Cerebellar cortex (tissue), 1 donor: ENCODE measurements at regions not wholly inside any gene's neighbourhood (a gene's known extent, or its start where the extent isn't known, plus 50 kb on each side); places are given as distances from the start of the nearest gene placed in this dataset.
A peak's percentile ranks its signal among the peaks of the same experiment; 100 is the strongest.
"Not testable (repeated sequence)": the region's sequence is repeated elsewhere in the genome, so short reads cannot be mapped to it uniquely, and the experiment has no call there.

Source experiments
- DNase-seq: peaks from one replicate; pipeline ENCODE4 v3.0.0-alpha.2; 2015; ENCODE audit warnings: low spot score

- not testable (repeated sequence) for DNase-seq
Measured at GRCh38 chr6:71360556-71361335, 72.1 kb downstream of the OGFRL1 start.

GRCh38 chr6:71364889-71365542 lies 76.4 kb downstream of the OGFRL1 start:
- DNase-seq = no peak

GRCh38 chr6:71367756-71368155 lies 79.1 kb downstream of the OGFRL1 start:
- no peak for DNase-seq

DNA sequence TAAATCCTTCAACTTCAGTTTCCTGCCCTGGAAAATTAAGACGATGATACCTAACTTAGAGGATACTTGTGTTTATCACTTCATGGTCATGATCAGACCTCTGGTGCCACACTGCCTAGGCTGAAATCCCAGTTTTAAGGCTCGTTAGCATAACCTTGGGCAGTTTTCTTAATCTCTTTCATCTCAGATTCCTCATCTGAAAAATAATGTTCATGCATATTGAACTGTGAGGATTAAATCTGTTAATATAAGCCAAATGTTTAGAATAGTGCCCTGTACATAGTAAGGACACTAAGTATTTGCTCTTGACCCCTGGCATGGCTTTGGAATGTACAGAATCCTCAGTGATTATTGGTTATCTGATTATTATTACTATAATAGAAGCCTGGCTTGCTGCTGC lies 79.7 kb downstream of the OGFRL1 start:
- DNase-seq = no peak

GRCh38 chr6:71371559-71371958 lies 82.9 kb downstream of the OGFRL1 start:
- DNase-seq = no peak

- no peak for DNase-seq
Measured at GRCh38 chr6:71373943-71374342, 85.3 kb downstream of the OGFRL1 start.

GRCh38 chr6:71375676-71376075 lies 87.1 kb downstream of the OGFRL1 start:
- DNase-seq = no peak

DNA sequence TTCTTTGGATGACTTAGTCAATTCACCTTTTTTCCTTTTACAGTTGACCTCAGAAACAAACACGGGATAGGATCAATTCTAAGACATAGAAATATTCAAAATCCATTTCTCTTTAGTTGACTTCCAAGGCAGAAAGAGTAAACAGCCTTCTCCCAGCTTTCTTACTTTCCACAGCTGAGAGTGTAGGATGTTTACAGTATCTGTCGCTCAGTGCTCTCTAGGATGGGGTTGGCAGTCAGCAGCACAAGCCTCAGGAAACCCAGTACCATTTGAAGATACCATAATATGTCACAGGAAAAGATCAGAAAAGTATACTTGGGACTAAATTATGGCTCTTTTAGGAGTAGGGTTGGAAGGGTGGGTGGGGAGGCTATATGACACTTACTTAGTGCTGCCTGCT lies 88.2 kb downstream of the OGFRL1 start:
- DNase-seq = no peak

GRCh38 chr6:71383476-71383875 lies 94.9 kb downstream of the OGFRL1 start:
- DNase-seq = no peak

- DNase-seq = peak; percentile 51
Measured at GRCh38 chr6:71383901-71384489, 95.4 kb downstream of the OGFRL1 start.

- no peak for DNase-seq
Measured at GRCh38 chr6:71385111-71385822, 96.7 kb downstream of the OGFRL1 start.

GRCh38 chr6:71386215-71386614 lies 97.6 kb downstream of the OGFRL1 start:
- no peak for DNase-seq

DNA sequence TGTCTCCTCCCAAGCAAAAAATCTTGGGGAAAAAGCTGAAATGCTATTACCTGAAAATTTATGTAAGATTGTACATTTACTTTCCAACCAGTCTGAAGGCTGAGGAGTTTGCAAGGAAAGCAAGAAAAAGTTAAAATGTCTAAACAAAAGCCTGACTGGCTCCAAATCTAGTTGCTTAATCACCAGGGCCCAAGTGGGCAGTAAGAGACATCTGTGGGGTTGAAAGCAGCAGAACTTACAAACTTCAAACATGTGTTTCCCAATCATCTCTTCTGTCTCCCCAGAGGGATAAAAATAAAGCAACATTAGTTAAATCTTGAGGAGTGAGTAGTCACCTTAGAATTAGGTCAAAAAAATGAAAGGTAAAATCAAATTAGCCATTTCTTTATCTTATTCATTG lies 98.6 kb downstream of the OGFRL1 start:
- no peak for DNase-seq

DNA sequence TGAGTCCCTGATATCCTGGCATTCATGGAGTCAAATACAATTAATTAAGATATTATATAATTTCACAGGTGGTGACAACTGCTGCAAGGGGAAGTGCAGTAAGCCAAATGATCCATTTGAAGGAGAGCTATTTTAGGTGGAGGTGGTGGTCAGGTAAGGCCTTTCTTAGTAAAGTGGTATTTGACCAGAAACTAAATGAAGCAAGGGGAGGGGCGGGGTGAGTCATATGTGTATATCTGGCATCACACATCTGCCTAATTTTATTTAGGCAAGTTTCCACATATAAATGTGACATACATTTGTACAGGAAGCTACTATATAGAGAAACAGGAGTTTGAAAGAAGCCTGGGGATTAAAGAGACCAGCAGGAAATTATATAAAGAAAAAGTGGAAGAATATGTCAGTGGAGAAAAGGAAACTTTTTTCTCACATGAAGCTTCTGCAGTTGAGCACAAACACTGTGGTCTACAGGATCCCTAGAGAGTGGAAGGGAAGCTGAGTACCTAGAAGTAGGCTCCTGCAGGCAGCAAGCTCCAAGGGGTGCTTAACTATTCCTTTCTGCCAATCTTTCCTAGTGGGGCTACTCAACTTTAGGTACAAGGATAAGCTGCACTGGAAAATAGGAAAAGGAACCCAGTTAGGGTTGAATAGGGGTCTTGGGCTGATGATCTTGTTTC lies 99.6 kb downstream of the OGFRL1 start:
- no peak for DNase-seq

- no peak for DNase-seq
Measured at GRCh38 chr6:71388856-71389527, 100.4 kb downstream of the OGFRL1 start.

DNA sequence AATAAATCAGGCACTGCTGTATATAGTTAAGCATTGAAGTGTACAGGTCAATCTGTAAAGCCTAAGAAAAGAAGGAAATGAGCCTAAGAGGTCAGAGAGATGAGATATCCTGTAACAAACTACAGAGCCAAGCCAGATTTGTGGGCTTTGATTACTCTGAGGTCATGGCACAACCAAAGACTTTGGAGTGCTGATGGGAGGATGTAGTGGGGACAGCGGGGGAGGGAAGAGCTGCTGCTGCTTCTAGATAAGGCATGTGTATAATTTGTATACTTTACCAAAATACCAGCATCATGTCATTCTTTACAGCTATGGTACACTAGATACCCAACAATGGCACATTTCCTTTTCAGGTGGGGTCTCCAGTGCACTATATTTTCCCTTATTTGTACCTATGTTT lies 102.5 kb downstream of the OGFRL1 start:
- DNase-seq = no peak

DNA sequence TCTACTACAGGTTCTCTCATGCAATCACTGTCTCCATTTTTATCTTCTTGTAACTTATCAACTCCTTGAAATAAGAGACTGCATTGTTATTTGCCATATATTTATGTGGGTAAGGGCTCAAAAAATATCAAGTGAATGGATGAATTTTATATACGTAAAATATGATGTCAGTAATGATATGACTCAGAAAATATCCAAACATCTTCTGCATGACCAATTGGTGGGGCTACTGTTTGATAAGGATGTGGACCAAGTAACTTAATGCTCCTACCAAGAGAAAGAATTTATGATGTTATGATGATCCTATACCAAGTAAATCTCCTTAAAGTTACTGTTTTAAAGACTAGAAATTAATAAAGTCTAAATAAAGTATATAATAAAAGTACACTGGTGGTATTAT lies 103.7 kb downstream of the OGFRL1 start:
- no peak for DNase-seq

- no peak for DNase-seq
Measured at GRCh38 chr6:71393471-71393870, 104.9 kb downstream of the OGFRL1 start.

DNA sequence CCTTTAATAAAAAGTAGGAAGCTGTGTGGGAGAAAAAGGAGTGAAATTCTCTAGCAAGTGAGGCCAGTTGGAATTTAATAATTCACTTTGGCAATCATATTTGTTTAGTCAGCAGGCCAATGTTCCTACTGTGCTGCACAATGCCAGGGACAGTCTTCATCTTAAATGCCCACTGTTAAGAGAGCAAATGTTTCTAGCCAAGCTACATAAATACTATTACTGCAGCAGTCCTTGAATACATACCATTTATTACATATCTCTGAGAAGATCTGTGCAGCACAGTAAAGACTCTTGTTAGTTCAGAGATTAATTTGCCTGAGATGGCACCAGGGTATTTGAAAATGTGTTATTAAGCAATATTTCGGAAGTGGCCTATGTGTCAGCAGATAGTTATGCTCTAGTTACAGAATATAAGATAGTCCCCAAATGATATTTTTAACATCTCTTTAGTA lies 105.4 kb downstream of the OGFRL1 start:
- DNase-seq = peak; percentile 78

DNA sequence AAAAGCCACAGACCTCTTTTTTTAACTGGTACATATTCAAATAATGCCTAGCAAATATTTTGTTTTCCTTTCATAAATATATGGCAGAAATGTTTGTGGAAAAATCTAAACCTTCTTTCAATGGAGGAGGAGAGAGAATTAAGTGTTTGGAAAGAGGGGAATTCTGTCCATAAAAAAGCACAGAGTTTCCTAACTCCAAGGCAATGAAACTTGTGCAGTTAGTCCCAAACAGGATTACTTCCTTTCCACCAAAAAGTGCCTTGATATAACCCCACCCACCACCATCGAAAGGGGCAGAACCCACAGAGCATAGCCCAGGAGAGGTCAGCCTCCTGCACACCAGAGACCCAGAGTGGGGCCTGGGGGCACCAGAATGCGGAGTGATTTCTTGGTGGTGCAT lies 106.3 kb downstream of the OGFRL1 start:
- no peak for DNase-seq

- peak; percentile 48 for DNase-seq
Measured at GRCh38 chr6:71395731-71396409, 107.3 kb downstream of the OGFRL1 start.
